Aorta (tissue), 5 donors: ENCODE measurements at regions not wholly inside any gene's neighbourhood (a gene's known extent, or its start where the extent isn't known, plus 50 kb on each side); places are given as distances from the start of the nearest gene placed in this dataset.

ENCODE experiments used
- ATAC-seq: fragments of 200-7000 bp; cut with Tn5 transposase; one replicate; pipeline ENCODE4 v1.9.1; 2022; ENCODE audit warnings: moderate library complexity; ENCODE audit not compliant: low FRiP score
- DNase-seq, 2 donors: peaks; one replicate each; pipeline ENCODE4 v3.0.0-alpha.2; 2020
- H3K27ac ChIP-seq, 2 donors: one replicate each; pipeline ENCODE4 v1.5.1; 2013; ENCODE audit warnings: low read length in 2 of 2, mild to moderate bottlenecking in 2 of 2, moderate library complexity in 2 of 2, control low read depth in 1 of 2, inconsistent platforms in 1 of 2, low read depth in 1 of 2
- H3K27me3 ChIP-seq, 2 donors: one replicate each; pipeline ENCODE4 v1.6.1; 2013; ENCODE audit warnings: control low read depth in 1 of 2, low read length in 1 of 2, mild to moderate bottlenecking in 1 of 2, moderate library complexity in 1 of 2; ENCODE audit not compliant: insufficient read depth in 2 of 2, control insufficient read depth in 1 of 2
- H3K36me3 ChIP-seq, 2 donors: one replicate each; pipeline ENCODE4 v1.6.1; 2013; ENCODE audit warnings: control low read depth in 1 of 2, low read length in 1 of 2, mild to moderate bottlenecking in 1 of 2; ENCODE audit not compliant: insufficient read depth in 2 of 2, control insufficient read depth in 1 of 2
- H3K4me1 ChIP-seq, 2 donors: one replicate each; pipeline ENCODE4 v1.6.1; 2013; ENCODE audit warnings: low read length in 2 of 2, control low read depth in 1 of 2, mild to moderate bottlenecking in 1 of 2, moderate library complexity in 1 of 2; ENCODE audit not compliant: insufficient read depth in 2 of 2, control insufficient read depth in 1 of 2
- H3K4me3 ChIP-seq, 2 donors: one replicate each; pipeline ENCODE4 v1.5.1; 2013; ENCODE audit warnings: low read length in 2 of 2, control low read depth in 1 of 2, mild to moderate bottlenecking in 1 of 2
- H3K9me3 ChIP-seq: one replicate; pipeline ENCODE4 v1.6.1; 2013; ENCODE audit warnings: mild to moderate bottlenecking, low read length; ENCODE audit not compliant: control insufficient read depth
- WGBS, 2 donors: extraction: QIAGEN DNeasy Blood & Tissue Kit; methylation state at CpG; one replicate each; pipeline ENCODE4 v1.1.7; 2013; 5-methylcytosine and 5-hydroxymethylcytosine counted together
- intact Hi-C, 2 donors: fragments of 100-400 bp; cut with DNase I; formaldehyde crosslinking; loops; one replicate each; pipeline versions ENCODE4 v1.14.2 to v1.15.0; 2022
- donor health status: healthy with polysubstance abuse.
- donor health status: Bipolar disorder and iron deficiency.
- donor health status: DM: no; HTN: no; CAD: no.
- donor health status: DM: no; HTN: no; CAD: no.
- donor health status: DM: yes; HTN: yes; CAD: no.

DNA sequence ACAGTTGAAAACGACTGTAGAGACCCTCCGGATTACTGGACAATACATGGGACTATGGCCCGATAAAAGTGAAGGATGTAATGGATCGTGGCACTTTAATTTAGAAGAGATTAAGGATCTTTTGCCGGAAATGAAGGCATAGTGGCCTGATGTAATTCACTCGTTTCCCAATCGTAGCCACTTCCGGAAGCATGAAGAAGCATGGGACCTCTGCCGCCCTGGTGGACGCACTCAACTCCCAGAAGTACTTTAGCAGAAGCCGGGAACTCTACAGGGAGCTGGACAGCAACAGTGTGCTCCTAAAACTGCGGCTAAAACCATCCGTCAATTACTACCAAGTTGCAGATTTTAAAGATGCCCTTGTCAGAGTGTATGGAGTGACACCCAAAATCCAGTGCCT, 59.6 kb upstream of the NUPR2 start:
- ATAC-seq (no peak), DNase-seq (no peak)
- H3K4me1 ChIP-seq = no peaks in the 10 kb centered on the region
- peak overlapping the region; percentile 24 to 44 for H3K4me3 ChIP-seq
- no peaks in the 10 kb centered on the region for H3K36me3 ChIP-seq
- H3K27me3 ChIP-seq = no peaks in the 10 kb centered on the region
- H3K27ac ChIP-seq = no peak overlapping the region
- intact Hi-C loops = loop anchor here in 1 of 2 donors (10.0 kb wide), 1 partner anchor 61 kb away; the partner anchor contains the start of gene NUPR2
- 18 to 29% methylated on average over 13 of the region's 13 CpGs for WGBS, 2 donors
- peaks cover 2% of the 10 kb centered on the region for H3K9me3 ChIP-seq

DNA sequence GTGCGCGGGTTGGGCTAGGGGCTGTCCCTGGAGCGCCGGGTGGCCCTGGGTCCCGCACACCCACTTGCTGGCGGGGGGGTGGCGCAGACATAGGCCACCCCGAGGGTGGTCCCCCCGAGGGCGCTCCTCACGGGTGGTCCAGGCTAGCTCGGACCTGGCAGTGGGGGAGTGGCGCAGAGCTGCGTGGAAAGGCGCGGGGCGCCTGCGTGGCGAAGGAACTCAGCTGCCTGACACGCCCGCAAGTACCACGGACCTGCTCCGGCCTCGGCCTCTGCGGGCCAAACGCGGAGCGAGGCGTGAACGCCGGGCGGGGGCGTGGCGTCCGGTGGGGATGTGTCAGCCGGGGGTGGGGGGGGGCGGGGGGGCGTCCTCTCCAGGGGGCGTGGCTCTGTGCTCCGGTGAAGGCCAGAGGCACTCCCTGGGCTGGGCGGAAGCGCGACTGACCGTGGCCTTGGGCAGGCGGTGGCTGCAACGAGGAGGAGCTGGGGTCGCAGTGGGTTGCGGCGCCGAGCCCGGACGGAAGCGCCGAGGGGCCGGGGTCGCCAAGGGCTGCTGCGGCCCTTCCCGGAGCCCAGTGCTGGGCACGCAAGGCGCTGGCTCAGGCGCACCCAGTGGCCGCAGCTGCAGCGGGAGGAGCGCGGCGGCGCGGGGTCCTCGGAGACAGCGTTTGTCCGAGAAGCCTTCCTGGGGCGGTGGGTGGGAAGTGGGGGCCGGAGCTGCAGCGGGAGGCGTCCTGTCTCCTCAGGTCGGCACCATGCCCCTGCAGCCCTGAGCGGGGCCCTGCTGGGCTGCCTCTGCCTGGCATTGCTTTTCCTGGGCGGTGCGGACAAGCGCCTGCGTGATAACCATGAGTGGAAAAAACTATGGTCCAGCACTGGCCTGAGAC, 58.9 kb upstream of the NUPR2 start:
- Histone ChIP-seq H3K27me3 (no peaks in the 10 kb centered on the region), H3K4me3 (peak overlapping the region; percentile 24 to 44), H3K36me3 (no peaks in the 10 kb centered on the region), H3K27ac (no peak overlapping the region), H3K9me3 (peaks cover 2% of the 10 kb centered on the region), H3K4me1 (no peaks in the 10 kb centered on the region)
- ATAC-seq = peak; percentile 71
- peak; percentile 79 to 91 for DNase-seq
- intact Hi-C loops = loop anchor here (5.0 to 10.0 kb wide), 2 partner anchors 58 to 60 kb away; partner anchors contain the start of gene NUPR2 (in 2 of the 2)
- 2 to 5% methylated on average over 44 to 81 of the region's 81 CpGs for WGBS, 2 donors

DNA sequence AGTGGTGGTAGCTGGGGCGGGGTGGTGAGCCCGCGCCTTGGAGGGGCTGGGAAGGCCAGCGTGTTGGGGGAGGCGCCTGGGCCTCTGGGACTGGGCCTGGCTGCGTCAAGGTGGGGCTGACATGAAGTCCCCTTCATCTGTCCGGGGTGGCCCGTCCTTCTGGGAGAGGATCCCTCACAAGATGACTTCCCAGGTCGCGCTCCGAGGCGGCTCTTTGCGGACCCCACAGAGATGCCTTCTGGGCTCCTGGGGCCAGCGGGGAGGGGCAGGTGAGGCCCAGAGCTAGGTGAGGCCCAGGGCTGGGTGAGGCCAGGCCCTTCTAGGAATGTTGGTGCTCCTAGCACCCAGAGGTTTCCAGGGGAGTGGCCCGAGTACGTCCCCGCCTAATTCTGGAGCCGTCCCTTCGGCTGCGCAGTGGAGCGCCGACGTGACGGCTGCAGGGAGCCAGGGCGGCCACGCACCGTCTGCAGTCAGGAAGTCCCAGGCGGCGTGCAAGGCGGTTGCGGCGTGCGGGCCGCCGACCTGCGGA, 58.2 kb upstream of the NUPR2 start:
- WGBS, 2 donors = 28 to 38% methylated on average over 36 of the region's 36 CpGs
- ATAC-seq = peak; percentile 36
- Histone ChIP-seq H3K4me3 (peak overlapping the region in 1 of 2 donors; percentile 44), H3K27ac (no peak overlapping the region), H3K36me3 (no peaks in the 10 kb centered on the region), H3K9me3 (peaks cover 2% of the 10 kb centered on the region), H3K4me1 (no peaks in the 10 kb centered on the region), H3K27me3 (no peaks in the 10 kb centered on the region)
- no peak for DNase-seq
- intact Hi-C loops = loop anchor here (5.0 to 10.0 kb wide), 2 partner anchors 57 to 60 kb away; partner anchors contain the start of gene NUPR2 (in 2 of the 2)
